ENCODE measurements at regions not wholly inside any gene's neighbourhood (a gene's known extent, or its start where the extent isn't known, plus 50 kb on each side); places are given as distances from the start of the nearest gene placed in this dataset.

GRCh38 chr16:13550254-13550653 is 369.7 kb upstream of the ERCC4 start:
- no peak for DNase-seq

- peak in 4 of 56 donors; percentile 0 to 9 (median 1) for DNase-seq
Observed at GRCh38 chr16:13552062-13552959, 367.6 kb upstream of the ERCC4 start.

- no peak for DNase-seq
Observed at GRCh38 chr16:13552960-13553257, 367.0 kb upstream of the ERCC4 start.

GRCh38 chr16:13553453-13553985 is 366.4 kb upstream of the ERCC4 start:
- DNase-seq = no peak

GRCh38 chr16:13554005-13554404 is 365.9 kb upstream of the ERCC4 start:
- DNase-seq = no peak

GRCh38 chr16:13554643-13555042 is 365.3 kb upstream of the ERCC4 start:
- DNase-seq = no peak

GRCh38 chr16:13557418-13557817 is 362.5 kb upstream of the ERCC4 start:
- no peak for DNase-seq

- no peak for DNase-seq
Observed at GRCh38 chr16:13558752-13559151, 361.2 kb upstream of the ERCC4 start.

- DNase-seq = no peak
Observed at GRCh38 chr16:13559624-13560023, 360.3 kb upstream of the ERCC4 start.

GRCh38 chr16:13560151-13560550 is 359.8 kb upstream of the ERCC4 start:
- no peak for DNase-seq

GRCh38 chr16:13561291-13562070 is 358.5 kb upstream of the ERCC4 start:
- no peak for DNase-seq

GRCh38 chr16:13568803-13569202 is 351.2 kb upstream of the ERCC4 start:
- DNase-seq = no peak

- no peak for DNase-seq
Observed at GRCh38 chr16:13569986-13570385, 350.0 kb upstream of the ERCC4 start.

GRCh38 chr16:13571036-13571435 is 348.9 kb upstream of the ERCC4 start:
- no peak for DNase-seq

- no peak for DNase-seq
Observed at GRCh38 chr16:13573903-13574302, 346.1 kb upstream of the ERCC4 start.

GRCh38 chr16:13586051-13586450 is 333.9 kb upstream of the ERCC4 start:
- DNase-seq = no peak

- DNase-seq = no peak
Observed at GRCh38 chr16:13587181-13587580, 332.8 kb upstream of the ERCC4 start.

- DNase-seq = no peak
Observed at GRCh38 chr16:13594823-13595222, 325.1 kb upstream of the ERCC4 start.

- no peak for DNase-seq
Observed at GRCh38 chr16:13606804-13607203, 313.1 kb upstream of the ERCC4 start.

- DNase-seq = no peak
Observed at GRCh38 chr16:13607289-13607688, 312.7 kb upstream of the ERCC4 start.

GRCh38 chr16:13611596-13611995 is 308.4 kb upstream of the ERCC4 start:
- no peak for DNase-seq

- no peak for DNase-seq
Observed at GRCh38 chr16:13612623-13613022, 307.3 kb upstream of the ERCC4 start.

GRCh38 chr16:13613165-13613564 is 306.8 kb upstream of the ERCC4 start:
- DNase-seq = no peak
